ENCODE measurements at regions not wholly inside any gene's neighbourhood (a gene's known extent, or its start where the extent isn't known, plus 50 kb on each side); places are given as distances from the start of the nearest gene placed in this dataset.

DNA sequence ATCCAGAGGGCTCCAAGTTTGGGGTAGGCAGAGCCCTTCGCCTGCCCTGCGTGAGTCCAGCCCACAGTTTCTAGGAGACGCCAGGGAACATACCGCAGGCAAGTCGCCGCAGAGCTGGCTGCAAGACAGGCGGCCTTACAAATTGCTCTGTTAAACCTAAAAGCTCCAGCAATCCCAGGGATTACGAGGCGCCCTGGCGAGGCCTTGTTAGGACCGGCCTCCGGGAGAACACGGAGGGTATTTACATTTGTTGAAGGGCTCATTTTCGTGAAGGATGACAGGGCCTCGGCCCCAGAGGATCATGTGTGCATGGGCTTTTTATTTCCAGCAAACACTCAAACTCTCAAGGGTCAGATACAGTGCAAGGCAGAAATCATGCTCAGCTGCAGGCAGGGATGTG lies 77.6 kb upstream of the FOXF1 start:
- FAIRE-seq, result no peak
- TF ChIP-seq SPI1 (IDR thresholded peaks at IDR 0.05; ENCODE audit: low read depth, low read length) (no peak), TAF1 (IDR thresholded peaks at IDR 0.05; ENCODE audit: low read depth, low read length) (no peak), PAX5 (IDR thresholded peaks at IDR 0.05; ENCODE audit: insufficient read depth, low read length, severe bottlenecking) (no peak)
- no peak for DNase-seq (ENCODE audit: insufficient read length, low spot score)

DNA sequence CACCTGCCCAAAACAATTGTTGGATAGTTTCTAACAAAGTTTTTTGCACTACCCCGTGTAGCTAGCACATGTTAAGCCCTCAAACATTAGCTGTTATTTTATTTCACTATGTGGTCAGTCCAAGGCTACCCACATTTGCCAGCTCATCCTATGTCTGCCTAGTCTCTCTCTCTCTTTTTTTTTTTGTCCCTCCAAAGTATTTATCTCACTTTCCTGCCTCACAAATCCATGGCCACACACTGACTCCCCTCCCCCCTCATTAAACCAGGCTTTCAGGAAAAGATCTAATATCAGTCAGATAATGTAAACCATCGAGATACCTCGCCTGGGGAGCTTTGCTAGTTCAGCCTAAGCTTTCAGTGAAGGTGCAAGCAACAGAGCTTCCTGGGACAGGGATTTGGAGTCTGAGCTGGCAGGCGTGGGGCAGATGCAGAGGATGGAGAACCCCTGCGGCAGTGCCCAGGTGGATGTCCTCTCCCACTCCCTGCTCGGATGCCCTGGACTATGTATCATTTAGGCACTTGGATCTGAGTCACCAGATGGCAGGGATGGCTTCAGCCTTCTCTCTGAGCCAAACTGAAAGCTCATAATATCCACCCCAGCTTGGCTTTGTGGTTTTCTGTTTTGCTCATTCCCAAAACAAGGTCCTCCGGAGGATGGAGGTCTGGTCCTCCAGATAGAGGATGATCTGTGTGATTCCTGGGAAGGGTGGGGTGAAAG lies 73.7 kb upstream of the FOXF1 start:
- TF ChIP-seq TAF1 (IDR thresholded peaks at IDR 0.05; ENCODE audit: low read depth, low read length) (no peak), POU2F2 (IDR thresholded peaks at IDR 0.05; ENCODE audit: low read depth, low read length) (no peak), POLR2AphosphoS5 (IDR thresholded peaks at IDR 0.05; ENCODE audit: low read depth, low read length) (no peak), POLR2A (IDR thresholded peaks at IDR 0.05; ENCODE audit: low read depth, low read length) (no peak), PAX5 (IDR thresholded peaks at IDR 0.05; ENCODE audit: insufficient read depth, low read length, severe bottlenecking) (no peak), SPI1 (IDR thresholded peaks at IDR 0.05; ENCODE audit: low read depth, low read length) (no peak)
- DNase-seq (ENCODE audit: insufficient read length, low spot score) (no peak), FAIRE-seq (no peak)

- DNase-seq (ENCODE audit: insufficient read length, low spot score) (no peak), FAIRE-seq (no peak)
- no peak for TF ChIP-seq POLR2A (IDR thresholded peaks at IDR 0.05; ENCODE audit: low read depth, low read length)
- TF ChIP-seq TAF1 (IDR thresholded peaks at IDR 0.05; ENCODE audit: low read depth, low read length), result no peak
- no peak for TF ChIP-seq SPI1 (IDR thresholded peaks at IDR 0.05; ENCODE audit: low read depth, low read length)
- no peak for TF ChIP-seq POLR2AphosphoS5 (IDR thresholded peaks at IDR 0.05; ENCODE audit: low read depth, low read length)
- no peak for TF ChIP-seq POU2F2 (IDR thresholded peaks at IDR 0.05; ENCODE audit: low read depth, low read length)
- no peak for TF ChIP-seq PAX5 (IDR thresholded peaks at IDR 0.05; ENCODE audit: insufficient read depth, low read length, severe bottlenecking)
These were observed 73.0 kb upstream of the FOXF1 start for GRCh38 chr16:86437348-86437747.

GRCh38 chr16:86442703-86443102 lies 67.6 kb upstream of the FOXF1 start:
- TF ChIP-seq SPI1 (IDR thresholded peaks at IDR 0.05; ENCODE audit: low read depth, low read length) (no peak), TAF1 (IDR thresholded peaks at IDR 0.05; ENCODE audit: low read depth, low read length) (no peak), PAX5 (IDR thresholded peaks at IDR 0.05; ENCODE audit: insufficient read depth, low read length, severe bottlenecking) (no peak), POLR2A (IDR thresholded peaks at IDR 0.05; ENCODE audit: low read depth, low read length) (no peak), POU2F2 (IDR thresholded peaks at IDR 0.05; ENCODE audit: low read depth, low read length) (no peak), POLR2AphosphoS5 (IDR thresholded peaks at IDR 0.05; ENCODE audit: low read depth, low read length) (no peak)
- no peak for FAIRE-seq

DNA sequence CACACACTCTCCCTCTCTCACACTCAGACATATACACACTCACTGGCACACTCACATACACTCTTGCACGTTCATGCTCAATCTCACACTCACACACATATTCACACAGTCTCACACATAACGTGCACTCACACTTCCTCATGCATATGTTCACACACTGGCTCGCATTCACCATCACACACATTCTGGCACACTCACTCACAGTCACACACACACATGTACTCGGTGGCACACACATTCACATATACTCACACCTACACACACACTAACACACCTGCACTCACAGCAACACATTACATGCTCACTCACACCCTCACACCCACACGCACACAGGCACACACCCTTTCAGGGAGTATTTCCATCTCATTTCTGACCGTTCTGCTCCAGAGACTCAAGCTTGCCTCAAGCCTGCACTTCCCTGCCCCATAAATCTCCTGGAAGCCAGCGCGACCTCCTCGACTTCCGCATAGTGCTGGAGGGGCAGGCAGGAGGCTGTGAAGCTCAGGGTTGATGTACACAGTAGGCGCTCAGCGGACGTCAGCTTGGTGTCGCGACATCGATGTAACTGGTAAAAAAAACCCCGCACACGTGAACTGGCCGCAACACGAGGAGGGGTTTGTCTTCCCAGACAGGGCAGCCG lies 66.7 kb upstream of the FOXF1 start:
- FAIRE-seq, result peak; percentile 81
- TF ChIP-seq POLR2A (IDR thresholded peaks at IDR 0.05; ENCODE audit: low read depth, low read length), result no peak
- TF ChIP-seq TAF1 (IDR thresholded peaks at IDR 0.05; ENCODE audit: low read depth, low read length), result no peak
- no peak for TF ChIP-seq SPI1 (IDR thresholded peaks at IDR 0.05; ENCODE audit: low read depth, low read length)
- TF ChIP-seq POU2F2 (IDR thresholded peaks at IDR 0.05; ENCODE audit: low read depth, low read length), result no peak
- no peak for TF ChIP-seq POLR2AphosphoS5 (IDR thresholded peaks at IDR 0.05; ENCODE audit: low read depth, low read length)
- DNase-seq (ENCODE audit: insufficient read length, low spot score), result no peak

More at GRCh38 chr16:86442703-86443102, 67.6 kb upstream of the FOXF1 start:
- no peak for DNase-seq (ENCODE audit: insufficient read length, low spot score)

DNA sequence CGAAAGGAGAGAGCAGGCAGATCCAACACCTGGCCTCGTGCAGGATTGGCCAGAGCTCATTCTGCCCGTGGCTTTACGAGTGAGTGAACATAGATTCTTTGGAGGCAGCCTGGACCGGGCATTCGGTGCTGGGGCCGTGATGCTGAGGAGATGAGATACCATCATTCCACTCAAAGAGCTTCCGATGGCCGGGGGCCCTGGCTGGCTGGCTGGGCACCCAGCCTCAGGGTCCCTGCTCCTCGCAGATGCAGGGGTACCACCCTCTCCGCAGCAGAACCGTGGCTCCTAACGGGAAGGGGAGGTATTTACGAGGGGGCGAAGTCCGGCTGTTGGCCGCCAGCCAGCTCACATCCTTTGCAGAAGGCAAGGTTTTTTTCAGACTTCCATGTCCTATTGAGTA lies 66.1 kb upstream of the FOXF1 start:
- TF ChIP-seq POLR2A (IDR thresholded peaks at IDR 0.05; ENCODE audit: low read depth, low read length) (no peak), SPI1 (IDR thresholded peaks at IDR 0.05; ENCODE audit: low read depth, low read length) (no peak), PAX5 (IDR thresholded peaks at IDR 0.05; ENCODE audit: insufficient read depth, low read length, severe bottlenecking) (no peak), POU2F2 (IDR thresholded peaks at IDR 0.05; ENCODE audit: low read depth, low read length) (no peak), POLR2AphosphoS5 (IDR thresholded peaks at IDR 0.05; ENCODE audit: low read depth, low read length) (no peak)
- DNase-seq (ENCODE audit: insufficient read length, low spot score), result no peak
- no peak for FAIRE-seq

GRCh38 chr16:86444661-86445060 lies 65.7 kb upstream of the FOXF1 start:
- no peak for DNase-seq (ENCODE audit: insufficient read length, low spot score)
- FAIRE-seq, result no peak
- TF ChIP-seq POLR2AphosphoS5 (IDR thresholded peaks at IDR 0.05; ENCODE audit: low read depth, low read length) (no peak), POLR2A (IDR thresholded peaks at IDR 0.05; ENCODE audit: low read depth, low read length) (no peak), TAF1 (IDR thresholded peaks at IDR 0.05; ENCODE audit: low read depth, low read length) (no peak), POU2F2 (IDR thresholded peaks at IDR 0.05; ENCODE audit: low read depth, low read length) (no peak), PAX5 (IDR thresholded peaks at IDR 0.05; ENCODE audit: insufficient read depth, low read length, severe bottlenecking) (no peak), SPI1 (IDR thresholded peaks at IDR 0.05; ENCODE audit: low read depth, low read length) (no peak)

DNA sequence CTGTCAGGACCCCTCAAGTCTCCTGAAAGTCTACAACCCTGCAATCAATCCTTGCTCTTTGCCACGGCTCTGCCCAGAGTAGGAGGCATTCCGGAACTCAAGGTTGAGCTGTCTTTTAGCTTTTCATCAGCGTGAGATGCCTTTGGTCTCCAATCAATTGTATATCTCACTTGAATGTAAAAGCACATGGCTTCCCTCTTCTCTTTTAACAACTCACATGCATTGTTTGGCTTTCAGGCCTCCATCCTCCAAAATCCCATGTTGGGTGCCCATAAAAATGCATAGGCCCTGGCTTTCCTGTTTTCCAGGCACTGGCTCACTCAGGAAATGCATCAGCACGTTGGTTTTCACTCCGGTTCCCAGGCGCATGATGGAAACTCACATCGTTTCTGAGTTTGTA lies 64.0 kb upstream of the FOXF1 start:
- no peak for FAIRE-seq
- no peak for DNase-seq (ENCODE audit: insufficient read length, low spot score)
- TF ChIP-seq TAF1 (IDR thresholded peaks at IDR 0.05; ENCODE audit: low read depth, low read length) (no peak), SPI1 (IDR thresholded peaks at IDR 0.05; ENCODE audit: low read depth, low read length) (no peak), POLR2AphosphoS5 (IDR thresholded peaks at IDR 0.05; ENCODE audit: low read depth, low read length) (no peak), PAX5 (IDR thresholded peaks at IDR 0.05; ENCODE audit: insufficient read depth, low read length, severe bottlenecking) (no peak), POU2F2 (IDR thresholded peaks at IDR 0.05; ENCODE audit: low read depth, low read length) (no peak), POLR2A (IDR thresholded peaks at IDR 0.05; ENCODE audit: low read depth, low read length) (no peak)

GRCh38 chr16:86447228-86447627 lies 63.1 kb upstream of the FOXF1 start:
- TF ChIP-seq SPI1 (IDR thresholded peaks at IDR 0.05; ENCODE audit: low read depth, low read length), result no peak
- TF ChIP-seq POLR2A (IDR thresholded peaks at IDR 0.05; ENCODE audit: low read depth, low read length), result no peak
- no peak for TF ChIP-seq PAX5 (IDR thresholded peaks at IDR 0.05; ENCODE audit: insufficient read depth, low read length, severe bottlenecking)
- no peak for TF ChIP-seq POU2F2 (IDR thresholded peaks at IDR 0.05; ENCODE audit: low read depth, low read length)
- no peak for TF ChIP-seq POLR2AphosphoS5 (IDR thresholded peaks at IDR 0.05; ENCODE audit: low read depth, low read length)
- TF ChIP-seq TAF1 (IDR thresholded peaks at IDR 0.05; ENCODE audit: low read depth, low read length), result no peak
- FAIRE-seq, result no peak
- no peak for DNase-seq (ENCODE audit: insufficient read length, low spot score)
